Lung (tissue), 11 donors: ENCODE measurements at regions not wholly inside any gene's neighbourhood (a gene's known extent, or its start where the extent isn't known, plus 50 kb on each side); places are given as distances from the start of the nearest gene placed in this dataset.
"Not testable (repeated sequence)": the region's sequence is repeated elsewhere in the genome, so short reads cannot be mapped to it uniquely, and the experiment has no call there.

Experiments
- ATAC-seq: fragments of 200-7000 bp; cut with Tn5 transposase; one replicate; pipeline ENCODE4 v1.9.1; 2020; ENCODE audit warnings: moderate number of reproducible peaks; ENCODE audit not compliant: insufficient read depth, low FRiP score
- DNase-seq, 3 donors: peaks; one replicate each; pipeline ENCODE4 v3.0.0-alpha.2; 2013 to 2017
- H3K27ac ChIP-seq, 2 donors: one replicate each; pipeline ENCODE4 v1.5.1; 2013; ENCODE audit warnings: mild to moderate bottlenecking in 2 of 2, moderate library complexity in 2 of 2, control low read depth in 1 of 2, inconsistent platforms in 1 of 2, low read depth in 1 of 2, low read length in 1 of 2
- H3K27me3 ChIP-seq, 3 donors: one replicate each; pipeline ENCODE4 v1.5.1; 2013; ENCODE audit warnings: low read length in 2 of 3; ENCODE audit not compliant: control insufficient read depth in 3 of 3, insufficient read depth in 3 of 3
- H3K36me3 ChIP-seq, 4 donors: one replicate each; pipeline ENCODE4 v1.5.1; 2013; ENCODE audit warnings: low read length in 4 of 4, mild to moderate bottlenecking in 1 of 4, moderate library complexity in 1 of 4; ENCODE audit not compliant: control insufficient read depth in 4 of 4, insufficient read depth in 4 of 4
- H3K4me1 ChIP-seq, 5 donors: one replicate each; pipeline ENCODE4 v1.5.1; 2013; ENCODE audit warnings: low read length in 5 of 5, mild to moderate bottlenecking in 2 of 5, moderate library complexity in 1 of 5; ENCODE audit not compliant: control insufficient read depth in 5 of 5, insufficient read depth in 5 of 5
- H3K4me3 ChIP-seq: one replicate; pipeline ENCODE4 v1.5.1; 2013; ENCODE audit warnings: mild to moderate bottlenecking, control low read depth, moderate library complexity
- H3K9ac ChIP-seq, 2 donors: one replicate each; pipeline ENCODE4 v1.5.1; 2013; ENCODE audit warnings: low read length in 2 of 2, control low read depth in 1 of 2; ENCODE audit not compliant: insufficient read depth in 1 of 2
- H3K9me3 ChIP-seq, 4 donors: one replicate each; pipeline ENCODE4 v1.5.1; 2013; ENCODE audit warnings: low read length in 3 of 4, mild to moderate bottlenecking in 1 of 4, moderate library complexity in 1 of 4; ENCODE audit not compliant: control insufficient read depth in 4 of 4, insufficient read depth in 3 of 4
- WGBS, 2 donors: extraction: QIAGEN DNeasy Blood & Tissue Kit; methylation state at CpG; one replicate each; pipeline ENCODE4 v1.1.7; 2013; 5-methylcytosine and 5-hydroxymethylcytosine counted together
- TF ChIP-seq, protein P1 (sequence below): IDR thresholded peaks from 2 replicates; pipeline ENCODE4 v1.5.1; 2012; ENCODE audit warnings: mild to moderate bottlenecking; ENCODE audit errors: control extremely low read depth, extremely low read depth
- donor health status: control.
- donor health status: control.
- donor health status: Bipolar disorder and iron deficiency.
- donor health status: healthy.
- donor health status: DM: yes; HTN: yes; CAD: no.

DNA sequence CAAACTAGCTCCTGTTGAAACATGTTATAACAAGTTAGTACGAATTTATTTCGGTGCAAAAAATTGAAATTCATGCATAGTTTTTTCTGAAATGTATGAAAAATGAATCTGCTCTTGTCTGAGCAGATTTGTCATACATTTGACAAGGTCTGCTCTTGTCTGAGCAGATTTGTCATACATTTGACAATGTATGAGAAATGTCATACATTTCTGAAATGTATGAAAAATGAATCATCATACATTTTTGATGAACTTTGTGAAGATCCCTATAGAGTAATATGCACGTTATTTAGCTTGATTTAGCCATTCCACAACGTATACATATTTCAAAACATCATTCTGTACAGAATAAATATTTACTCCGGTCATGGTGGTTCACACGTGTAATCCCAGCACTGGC, 85.9 kb upstream of the PARP8 start:
- Histone ChIP-seq H3K27me3 (no peaks in the 10 kb centered on the region), H3K27ac (no peak overlapping the region), H3K9me3 (no peaks in the 10 kb centered on the region), H3K9ac (no peak overlapping the region), H3K4me3 (no peak overlapping the region), H3K36me3 (no peaks in the 10 kb centered on the region), H3K4me1 (no peaks in the 10 kb centered on the region)
- DNase-seq (no peak), ATAC-seq (no peak)
- 85 to 94% methylated on average over 6 of the region's 6 CpGs for whole genome bisulfite sequencing, 2 donors
- TF ChIP-seq, protein P1, sequence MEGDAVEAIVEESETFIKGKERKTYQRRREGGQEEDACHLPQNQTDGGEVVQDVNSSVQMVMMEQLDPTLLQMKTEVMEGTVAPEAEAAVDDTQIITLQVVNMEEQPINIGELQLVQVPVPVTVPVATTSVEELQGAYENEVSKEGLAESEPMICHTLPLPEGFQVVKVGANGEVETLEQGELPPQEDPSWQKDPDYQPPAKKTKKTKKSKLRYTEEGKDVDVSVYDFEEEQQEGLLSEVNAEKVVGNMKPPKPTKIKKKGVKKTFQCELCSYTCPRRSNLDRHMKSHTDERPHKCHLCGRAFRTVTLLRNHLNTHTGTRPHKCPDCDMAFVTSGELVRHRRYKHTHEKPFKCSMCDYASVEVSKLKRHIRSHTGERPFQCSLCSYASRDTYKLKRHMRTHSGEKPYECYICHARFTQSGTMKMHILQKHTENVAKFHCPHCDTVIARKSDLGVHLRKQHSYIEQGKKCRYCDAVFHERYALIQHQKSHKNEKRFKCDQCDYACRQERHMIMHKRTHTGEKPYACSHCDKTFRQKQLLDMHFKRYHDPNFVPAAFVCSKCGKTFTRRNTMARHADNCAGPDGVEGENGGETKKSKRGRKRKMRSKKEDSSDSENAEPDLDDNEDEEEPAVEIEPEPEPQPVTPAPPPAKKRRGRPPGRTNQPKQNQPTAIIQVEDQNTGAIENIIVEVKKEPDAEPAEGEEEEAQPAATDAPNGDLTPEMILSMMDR, result no peak

DNA sequence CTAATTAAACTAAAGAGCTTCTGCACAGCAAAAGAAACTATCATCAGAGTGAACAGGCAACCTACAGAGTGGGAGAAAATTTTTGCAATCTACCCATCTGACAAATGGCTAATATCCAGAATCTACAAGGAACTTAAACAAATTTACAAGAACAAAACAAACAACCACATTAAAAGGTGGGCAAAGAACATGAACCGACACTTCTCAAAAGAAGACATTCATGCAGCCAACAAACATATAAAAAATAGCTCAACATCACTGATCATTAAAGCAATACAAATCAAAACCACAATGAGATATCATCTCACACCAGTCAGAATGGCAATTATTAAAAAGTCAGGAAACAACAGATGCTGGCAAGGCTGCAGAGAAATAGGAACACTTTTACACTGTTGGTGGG, 84.6 kb upstream of the PARP8 start:
- H3K27ac ChIP-seq, H3K9me3 ChIP-seq, H3K27me3 ChIP-seq, H3K4me3 ChIP-seq, H3K9ac ChIP-seq, DNase-seq, H3K4me1 ChIP-seq, H3K36me3 ChIP-seq, ATAC-seq: not testable (repeated sequence)
- WGBS, 2 donors, result 64 to 86% methylated on average over 1 of the region's 1 CpG

DNA sequence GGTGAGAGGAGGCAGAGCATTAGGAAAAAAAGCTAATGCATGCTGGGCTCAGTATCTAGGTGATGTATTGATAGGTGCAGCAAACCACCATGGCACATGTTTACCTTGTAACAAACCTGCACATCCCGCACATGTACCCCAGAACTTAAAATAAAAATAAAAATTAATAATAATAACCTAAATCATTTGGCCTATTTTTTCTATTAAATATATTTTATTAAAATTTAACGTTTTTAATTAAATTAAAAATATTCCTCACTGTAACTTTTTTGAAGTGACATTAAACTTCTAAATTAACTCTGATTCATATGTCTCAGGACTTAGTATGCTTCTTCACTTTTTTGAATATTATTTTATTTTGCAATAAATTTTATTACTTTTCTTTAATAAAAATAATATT, 83.7 kb upstream of the PARP8 start:
- Histone ChIP-seq H3K4me3 (no peak overlapping the region), H3K4me1 (no peaks in the 10 kb centered on the region), H3K9me3 (no peaks in the 10 kb centered on the region), H3K27me3 (no peaks in the 10 kb centered on the region), H3K36me3 (no peaks in the 10 kb centered on the region), H3K27ac (no peak overlapping the region), H3K9ac (no peak overlapping the region)
- 84% methylated on average over 2 of the region's 2 CpGs for WGBS, 2 donors
- DNase-seq (no peak), ATAC-seq (no peak)
- TF ChIP-seq, protein P1, result no peak

DNA sequence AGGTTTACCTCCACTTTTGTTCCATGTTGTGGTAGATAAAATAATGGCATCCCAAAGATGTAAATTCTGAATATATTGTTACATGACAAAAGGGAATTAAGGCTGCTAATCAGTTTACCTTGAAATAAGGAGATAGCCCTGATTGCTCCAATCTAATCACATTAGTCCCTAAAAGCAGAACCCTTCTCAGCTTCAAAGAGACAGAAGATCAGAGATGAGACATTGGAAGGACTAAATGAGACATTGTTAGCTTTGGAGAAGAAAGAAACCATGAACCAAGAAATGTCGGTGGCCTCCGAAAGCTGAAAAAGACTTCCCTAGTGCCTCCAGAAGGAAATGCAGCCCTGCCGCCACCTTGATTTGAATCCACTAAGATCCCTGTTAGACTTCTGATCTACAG, 82.8 kb upstream of the PARP8 start:
- Histone ChIP-seq H3K27ac (no peak overlapping the region), H3K4me1 (no peaks in the 10 kb centered on the region), H3K27me3 (no peaks in the 10 kb centered on the region), H3K4me3 (no peak overlapping the region), H3K9ac (no peak overlapping the region), H3K36me3 (no peaks in the 10 kb centered on the region), H3K9me3 (no peaks in the 10 kb centered on the region)
- 96 to 98% methylated on average over 3 of the region's 3 CpGs for WGBS, 2 donors
- TF ChIP-seq, protein P1, result no peak
- DNase-seq (no peak), ATAC-seq (no peak)

DNA sequence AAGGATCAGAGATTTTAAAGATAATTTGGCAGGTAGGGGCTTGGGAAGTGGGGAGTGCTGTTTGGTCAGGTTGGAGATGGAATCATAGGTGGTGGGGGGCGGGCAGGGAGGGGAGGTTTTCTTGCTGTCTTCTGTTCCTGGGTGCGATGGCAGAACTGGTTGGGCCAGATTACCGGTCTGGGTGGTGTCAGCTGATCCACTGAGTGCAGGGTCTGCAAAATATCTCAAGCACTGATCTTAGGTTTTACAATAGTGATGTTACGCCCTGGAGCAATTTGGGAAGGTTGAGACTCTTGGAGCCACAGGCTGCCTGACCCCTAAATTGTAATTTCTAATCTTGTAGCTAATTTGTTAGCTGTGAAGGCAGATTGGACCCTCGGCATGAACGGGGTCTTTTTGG, 78.0 kb upstream of the PARP8 start:
- not testable (repeated sequence) for H3K9me3 ChIP-seq, H3K9ac ChIP-seq, DNase-seq, H3K27me3 ChIP-seq, H3K36me3 ChIP-seq, ATAC-seq, H3K4me3 ChIP-seq, H3K27ac ChIP-seq, H3K4me1 ChIP-seq
- 86 to 93% methylated on average over 6 of the region's 6 CpGs for WGBS, 2 donors

DNA sequence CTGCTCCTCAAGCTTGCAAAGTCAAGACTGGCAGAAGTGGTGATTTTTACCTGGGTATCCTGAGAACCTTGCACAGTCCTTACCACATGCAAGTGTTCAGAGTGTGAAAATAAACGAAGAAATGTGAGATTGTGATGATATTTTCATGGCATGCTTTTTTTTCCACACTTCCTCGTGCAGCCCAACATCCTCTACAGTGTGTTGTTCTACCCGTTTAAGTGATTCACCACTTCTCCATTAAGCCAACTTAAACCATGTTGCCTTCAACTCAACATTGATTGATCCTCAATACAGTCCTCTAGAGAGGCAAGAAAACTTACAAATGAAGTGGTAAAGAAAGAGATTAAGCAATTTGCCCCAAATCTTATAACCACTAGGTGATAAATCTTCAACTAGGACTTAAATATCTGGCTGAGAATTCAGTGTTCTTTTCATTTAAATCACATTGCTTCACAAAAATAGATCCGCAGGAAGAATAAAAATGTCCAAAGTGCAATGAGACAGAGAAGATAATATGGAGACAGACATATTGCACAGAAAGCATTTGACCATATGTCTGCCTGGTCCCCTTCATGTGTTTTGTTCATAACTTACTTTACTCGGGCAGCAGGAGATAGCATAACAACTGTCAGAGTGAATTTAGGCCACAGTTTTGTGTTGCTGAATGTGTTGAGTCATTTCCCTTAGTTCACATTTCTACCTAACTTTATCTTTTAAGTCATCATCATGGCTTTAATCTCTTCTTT, 75.8 kb upstream of the PARP8 start:
- not testable (repeated sequence) for ATAC-seq, DNase-seq, H3K4me3 ChIP-seq, H3K9me3 ChIP-seq, H3K36me3 ChIP-seq, H3K9ac ChIP-seq, H3K27ac ChIP-seq, H3K4me1 ChIP-seq, H3K27me3 ChIP-seq
- 47 to 57% methylated on average over 5 of the region's 5 CpGs for WGBS, 2 donors
